LNCAP (cell line): ENCODE measurements at regions not wholly inside any gene's neighbourhood (a gene's known extent, or its start where the extent isn't known, plus 50 kb on each side); places are given as distances from the start of the nearest gene placed in this dataset.

Experiments used
- TF ChIP-seq, protein P1 (sequence below): fragments of 450-650 bp; IDR thresholded peaks from 2 replicates; pipeline ENCODE4 v1.5.1; 2017; ENCODE audit warnings: mild to moderate bottlenecking

- TF ChIP-seq, protein P1, sequence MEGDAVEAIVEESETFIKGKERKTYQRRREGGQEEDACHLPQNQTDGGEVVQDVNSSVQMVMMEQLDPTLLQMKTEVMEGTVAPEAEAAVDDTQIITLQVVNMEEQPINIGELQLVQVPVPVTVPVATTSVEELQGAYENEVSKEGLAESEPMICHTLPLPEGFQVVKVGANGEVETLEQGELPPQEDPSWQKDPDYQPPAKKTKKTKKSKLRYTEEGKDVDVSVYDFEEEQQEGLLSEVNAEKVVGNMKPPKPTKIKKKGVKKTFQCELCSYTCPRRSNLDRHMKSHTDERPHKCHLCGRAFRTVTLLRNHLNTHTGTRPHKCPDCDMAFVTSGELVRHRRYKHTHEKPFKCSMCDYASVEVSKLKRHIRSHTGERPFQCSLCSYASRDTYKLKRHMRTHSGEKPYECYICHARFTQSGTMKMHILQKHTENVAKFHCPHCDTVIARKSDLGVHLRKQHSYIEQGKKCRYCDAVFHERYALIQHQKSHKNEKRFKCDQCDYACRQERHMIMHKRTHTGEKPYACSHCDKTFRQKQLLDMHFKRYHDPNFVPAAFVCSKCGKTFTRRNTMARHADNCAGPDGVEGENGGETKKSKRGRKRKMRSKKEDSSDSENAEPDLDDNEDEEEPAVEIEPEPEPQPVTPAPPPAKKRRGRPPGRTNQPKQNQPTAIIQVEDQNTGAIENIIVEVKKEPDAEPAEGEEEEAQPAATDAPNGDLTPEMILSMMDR: peak; percentile 45; the same call in 1 of the 2 replicates
Observed at GRCh38 chr10:69742928-69743602, 58.6 kb upstream of the COL13A1 start.

DNA sequence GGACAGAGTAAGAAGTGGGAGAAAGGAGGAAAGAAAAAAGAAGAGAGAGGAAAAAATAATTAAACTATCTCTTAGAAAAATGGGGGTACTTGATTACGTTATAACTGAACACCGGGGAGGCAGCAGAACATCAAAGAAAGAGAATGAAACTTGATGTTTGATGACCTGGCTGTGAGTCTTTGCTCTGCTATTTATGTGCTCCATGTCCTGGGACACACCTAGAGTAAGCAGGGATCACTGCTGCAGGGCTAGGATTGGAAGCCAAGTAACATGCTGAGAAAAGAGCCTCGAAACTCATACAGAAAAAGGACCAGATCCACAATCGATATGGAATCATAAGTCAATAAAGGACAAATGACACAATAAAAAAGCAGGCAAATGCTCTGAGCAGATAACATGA is 56.7 kb upstream of the COL13A1 start:
- TF ChIP-seq, protein P1: no peak

- TF ChIP-seq, protein P1: no peak
Observed at GRCh38 chr10:69745698-69746097, 56.0 kb upstream of the COL13A1 start.

GRCh38 chr10:69747179-69747578 is 54.5 kb upstream of the COL13A1 start:
- TF ChIP-seq, protein P1: no peak

DNA sequence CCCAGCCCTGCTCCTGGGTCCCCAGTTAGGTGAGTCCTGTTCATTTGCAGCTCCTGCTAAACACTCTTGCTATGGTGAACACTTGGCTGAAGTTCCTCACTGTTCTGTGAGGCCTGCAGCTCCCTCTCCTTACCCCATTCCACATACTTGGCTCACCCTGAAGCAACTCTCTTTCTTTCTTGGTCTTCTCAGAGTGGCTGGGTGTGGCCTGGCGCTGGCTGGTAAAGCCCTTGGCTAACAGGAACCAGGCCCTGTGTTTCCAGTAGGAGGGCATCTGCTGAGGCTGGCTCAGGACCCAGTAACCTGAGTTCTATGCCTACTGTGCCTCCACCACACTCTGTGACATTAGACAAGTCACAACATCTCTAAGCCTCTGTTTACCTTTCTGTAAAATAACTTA is 53.1 kb upstream of the COL13A1 start:
- TF ChIP-seq, protein P1: no peak

DNA sequence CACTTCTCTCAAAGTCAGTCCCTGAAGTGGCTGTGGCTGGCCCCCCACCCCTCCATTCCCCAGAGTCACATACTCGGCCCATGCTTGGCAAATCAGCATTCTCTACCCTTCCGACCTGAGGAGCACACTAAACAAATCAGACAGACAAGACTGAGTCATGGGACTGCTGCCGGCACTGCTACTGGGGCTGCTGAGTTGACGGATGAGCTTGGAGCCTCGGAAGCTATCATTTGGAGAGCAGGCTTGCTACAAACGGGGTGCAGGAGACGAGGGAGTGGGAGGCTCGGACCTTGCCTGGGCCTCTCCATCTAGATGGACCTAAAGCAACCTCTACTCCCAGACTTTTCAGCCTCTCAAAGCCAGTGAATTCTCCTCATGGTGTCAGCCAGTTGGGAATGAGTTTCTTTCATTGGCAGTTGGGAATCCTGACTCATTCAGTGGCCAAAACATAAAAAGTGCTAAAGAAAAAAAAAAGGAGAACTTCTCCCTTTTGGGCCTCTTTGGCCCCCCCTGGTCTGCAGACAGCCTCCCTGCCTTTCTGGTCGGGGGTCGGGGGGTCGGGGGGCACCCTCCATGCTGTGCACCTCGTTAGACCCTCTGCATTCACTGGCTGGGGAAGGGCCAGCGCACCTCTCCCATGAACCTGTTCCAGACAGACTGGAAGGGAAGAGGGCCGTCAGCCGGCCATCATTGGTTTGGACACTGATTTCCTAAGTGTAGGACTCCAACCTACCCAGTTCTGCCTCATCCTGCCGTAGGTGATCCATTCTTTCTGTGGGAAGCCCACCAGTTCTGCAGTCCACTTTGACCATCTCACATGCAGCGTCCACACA is 52.3 kb upstream of the COL13A1 start:
- TF ChIP-seq, protein P1: no peak

- TF ChIP-seq, protein P1: no peak
Observed at GRCh38 chr10:69750011-69750373, 51.7 kb upstream of the COL13A1 start.
